Activated CD4-positive, alpha-beta memory T cell treated with anti-CD3 and anti-CD28 coated beads for 36 hours (primary cell): ENCODE measurements at regions not wholly inside any gene's neighbourhood (a gene's known extent, or its start where the extent isn't known, plus 50 kb on each side); places are given as distances from the start of the nearest gene placed in this dataset.

ENCODE experiments used
- CTCF ChIA-PET: fragments of 350-600 bp; sonication (Branson Sonifier 250); formaldehyde crosslinking; loops from one replicate; lab custom pipeline; 2021; ENCODE audit warnings: antibody characterized with exemption, inconsistent platforms; lab: Charles Lee
- POLR2A ChIA-PET: fragments of 350-600 bp; sonication (Branson Sonifier 250); formaldehyde crosslinking; loops from one replicate; lab custom pipeline; 2021; ENCODE audit warnings: antibody characterized with exemption; lab: Charles Lee
- DNase-seq: peaks from one replicate; pipeline ENCODE4 v3.0.0-alpha.2; 2020
- H3K27ac Mint-ChIP-seq: one replicate; pipeline ENCODE4 v1.8.0; 2021; ENCODE audit warnings: mixed read lengths
- H3K27me3 Mint-ChIP-seq: one replicate; pipeline ENCODE4 v1.8.0; 2021; ENCODE audit warnings: mixed read lengths
- H3K36me3 Mint-ChIP-seq: one replicate; pipeline ENCODE4 v1.8.0; 2021; ENCODE audit warnings: mixed read lengths
- H3K4me1 Mint-ChIP-seq: one replicate; pipeline ENCODE4 v1.8.0; 2021; ENCODE audit warnings: low read depth, mixed read lengths
- H3K4me3 Mint-ChIP-seq: one replicate; pipeline ENCODE4 v1.8.0; 2021; ENCODE audit warnings: mild to moderate bottlenecking, mixed read lengths
- H3K9me3 Mint-ChIP-seq: one replicate; pipeline ENCODE4 v1.8.0; 2021; ENCODE audit warnings: mixed read lengths
- intact Hi-C: fragments of 100-400 bp; cut with micrococcal nuclease; formaldehyde crosslinking; loops from one replicate; pipeline ENCODE4 v1.15.1; 2023

DNA sequence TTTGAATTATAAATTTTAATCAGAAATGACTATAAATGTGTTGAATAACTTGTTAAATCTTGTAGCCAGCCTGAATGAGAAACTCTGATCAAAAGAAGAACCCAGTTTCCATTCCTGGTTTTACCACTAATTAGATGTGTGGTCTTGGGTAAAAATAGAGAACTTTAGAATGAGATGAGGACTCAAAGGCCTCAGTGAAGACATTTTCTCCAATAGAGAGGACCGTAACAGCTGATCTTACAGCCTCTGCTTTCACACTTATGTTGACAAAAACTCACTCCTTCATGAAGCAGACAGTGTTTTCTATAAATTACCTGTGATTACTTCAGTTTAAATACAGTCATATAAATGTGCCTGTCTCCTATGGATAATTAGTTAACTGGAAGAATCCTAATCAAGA is 200.1 kb upstream of the MEOX2 start:
- peaks cover 12% of the 10 kb centered on the region for H3K9me3 Mint-ChIP-seq
- DNase-seq = no peak
- no peaks in the 10 kb centered on the region for H3K27me3 Mint-ChIP-seq
- ChIA-PET POLR2A (no interaction called here), CTCF (no interaction called here)
- no peaks in the 10 kb centered on the region for H3K4me1 Mint-ChIP-seq
- no peaks in the 10 kb centered on the region for H3K36me3 Mint-ChIP-seq
- H3K4me3 Mint-ChIP-seq = no peak overlapping the region
- intact Hi-C loops = no loop called here
- H3K27ac Mint-ChIP-seq = no peak overlapping the region

DNA sequence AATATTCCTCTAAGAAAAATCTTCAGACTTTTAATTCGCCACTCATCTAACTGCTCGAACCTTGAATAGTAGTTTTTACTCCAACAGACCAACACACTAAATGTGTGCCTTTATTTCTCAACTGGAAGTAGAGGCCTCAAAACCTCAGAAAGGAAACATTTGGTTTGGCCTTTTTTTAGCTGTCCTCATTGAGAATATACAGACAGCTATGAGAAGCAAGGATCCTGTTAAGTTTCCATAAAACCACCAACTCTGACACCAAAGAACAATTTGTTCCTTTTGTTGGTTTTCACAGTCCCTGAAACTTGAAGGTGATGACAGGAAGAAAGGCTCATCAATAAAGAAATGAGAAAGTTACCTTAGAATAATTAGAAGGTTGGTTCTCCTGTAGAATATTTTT is 199.2 kb upstream of the MEOX2 start:
- Mint-ChIP-seq H3K9me3 (peaks cover 13% of the 10 kb centered on the region), H3K27me3 (no peaks in the 10 kb centered on the region), H3K36me3 (no peaks in the 10 kb centered on the region), H3K4me1 (no peaks in the 10 kb centered on the region), H3K4me3 (no peak overlapping the region), H3K27ac (no peak overlapping the region)
- CTCF ChIA-PET = no interaction called here
- intact Hi-C loops = no loop called here
- POLR2A ChIA-PET = no interaction called here
- no peak for DNase-seq

DNA sequence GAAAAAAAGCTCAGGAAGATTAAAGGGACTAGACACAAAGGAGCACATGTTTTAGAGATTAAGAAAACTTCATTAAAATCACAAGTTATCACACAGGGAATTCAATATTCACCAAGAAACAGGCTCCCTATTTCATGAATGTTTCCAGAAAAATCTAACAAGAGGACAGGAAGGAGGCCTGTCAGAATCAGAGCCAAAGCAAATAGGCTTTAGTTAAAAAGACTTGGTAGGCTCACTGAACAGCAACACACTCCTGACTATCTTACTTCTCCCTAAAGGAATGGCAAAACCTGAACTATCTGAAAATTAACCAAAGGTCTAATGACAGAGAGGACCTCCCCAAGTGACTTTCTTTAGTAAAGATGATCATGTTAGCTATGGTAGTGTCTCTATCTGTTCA is 188.3 kb upstream of the MEOX2 start:
- intact Hi-C loops = no loop called here
- Mint-ChIP-seq H3K27ac (no peak overlapping the region), H3K36me3 (no peaks in the 10 kb centered on the region), H3K27me3 (no peaks in the 10 kb centered on the region), H3K9me3 (peaks cover 4% of the 10 kb centered on the region), H3K4me3 (no peak overlapping the region), H3K4me1 (no peaks in the 10 kb centered on the region)
- POLR2A ChIA-PET = no interaction called here
- no peak for DNase-seq
- CTCF ChIA-PET = no interaction called here

DNA sequence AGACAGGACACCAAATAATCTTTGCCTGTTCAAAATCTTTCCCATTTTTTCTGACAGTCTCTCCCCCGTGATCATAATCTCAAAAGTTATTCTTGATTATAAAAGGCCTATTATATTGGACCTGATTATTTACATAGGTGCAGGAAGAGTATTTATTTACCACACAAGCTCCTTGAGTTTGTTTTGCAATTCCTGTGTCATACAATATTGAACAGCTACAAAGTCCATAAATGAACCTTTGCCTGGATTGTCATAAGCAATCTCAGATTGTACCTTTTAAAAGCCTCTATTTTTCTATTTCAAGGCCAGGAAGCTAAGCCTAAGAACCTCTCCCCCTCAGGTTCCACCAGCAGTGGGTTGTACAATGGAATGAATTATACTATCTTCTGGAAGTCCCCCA is 183.9 kb upstream of the MEOX2 start:
- H3K4me1 Mint-ChIP-seq = no peaks in the 10 kb centered on the region
- intact Hi-C loops = no loop called here
- no peaks in the 10 kb centered on the region for H3K36me3 Mint-ChIP-seq
- DNase-seq = no peak
- H3K9me3 Mint-ChIP-seq = no peaks in the 10 kb centered on the region
- no peak overlapping the region for H3K4me3 Mint-ChIP-seq
- H3K27ac Mint-ChIP-seq = no peak overlapping the region
- ChIA-PET CTCF (no interaction called here), POLR2A (no interaction called here)
- no peaks in the 10 kb centered on the region for H3K27me3 Mint-ChIP-seq

DNA sequence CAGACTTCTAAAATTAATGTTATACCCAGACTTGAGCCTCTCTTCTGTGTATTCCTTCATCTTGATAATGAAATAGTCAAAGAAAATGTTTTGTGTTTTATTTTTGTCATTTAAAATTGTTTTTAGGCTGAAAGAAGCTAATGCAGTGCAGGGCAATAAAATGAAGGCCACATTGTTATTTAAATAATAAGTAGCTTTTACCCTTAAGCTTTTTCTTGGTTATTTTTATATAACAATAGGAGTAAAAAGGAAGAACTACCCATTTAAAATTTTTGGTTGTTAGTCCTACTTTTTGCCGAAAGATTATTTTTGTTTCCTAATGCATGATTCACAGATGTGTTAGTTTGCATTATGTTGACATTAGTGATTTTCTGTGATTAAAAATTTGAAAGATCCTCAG is 181.0 kb upstream of the MEOX2 start:
- no peak for DNase-seq
- no peaks in the 10 kb centered on the region for H3K4me1 Mint-ChIP-seq
- H3K4me3 Mint-ChIP-seq = no peak overlapping the region
- ChIA-PET POLR2A (no interaction called here), CTCF (no interaction called here)
- H3K27ac Mint-ChIP-seq = no peak overlapping the region
- no peaks in the 10 kb centered on the region for H3K36me3 Mint-ChIP-seq
- no peaks in the 10 kb centered on the region for H3K27me3 Mint-ChIP-seq
- intact Hi-C loops = no loop called here
- no peaks in the 10 kb centered on the region for H3K9me3 Mint-ChIP-seq

DNA sequence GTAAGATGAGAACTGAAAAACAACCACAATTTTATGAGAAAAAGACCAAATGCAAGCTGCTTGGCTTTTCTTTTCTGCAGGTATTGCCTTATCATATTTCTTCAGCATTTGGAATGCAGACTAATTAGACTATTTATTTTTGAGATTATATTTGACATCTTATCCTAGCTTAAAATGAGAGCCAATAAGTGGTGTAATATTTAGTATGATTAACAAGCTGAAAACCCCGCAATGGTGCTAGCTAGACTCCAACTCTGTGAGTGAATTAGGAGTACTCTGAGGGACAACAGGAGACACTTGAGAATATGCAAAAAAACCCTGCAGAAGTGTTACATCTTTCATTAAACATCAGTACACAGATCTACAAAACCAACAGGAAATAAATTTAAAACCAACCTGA is 180.3 kb upstream of the MEOX2 start:
- intact Hi-C loops = no loop called here

DNA sequence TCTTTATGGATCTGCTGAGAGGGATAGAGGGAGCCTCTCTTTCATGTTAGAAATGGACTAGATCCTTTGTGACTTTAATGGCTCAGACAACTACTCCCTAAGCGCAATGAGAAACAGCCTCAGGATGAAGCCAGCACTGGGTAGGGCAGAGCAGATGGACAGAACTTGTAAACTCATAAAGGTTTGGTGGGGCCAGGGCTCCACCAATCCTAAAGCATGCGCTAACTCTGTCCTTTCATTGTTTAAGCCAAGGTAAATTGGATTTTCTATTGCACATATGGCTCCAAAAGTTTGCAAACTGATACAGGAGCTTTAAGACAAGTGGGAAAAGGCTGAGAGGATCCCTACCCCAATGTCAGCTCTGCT is 178.1 kb upstream of the MEOX2 start:
- POLR2A ChIA-PET = no interaction called here
- Mint-ChIP-seq H3K36me3 (no peaks in the 10 kb centered on the region), H3K27ac (no peak overlapping the region), H3K27me3 (no peaks in the 10 kb centered on the region), H3K9me3 (no peaks in the 10 kb centered on the region), H3K4me1 (no peaks in the 10 kb centered on the region), H3K4me3 (no peak overlapping the region)
- no peak for DNase-seq
- intact Hi-C loops = no loop called here
- CTCF ChIA-PET = no interaction called here

More for the DNA sequence above, 180.3 kb upstream of the MEOX2 start:
- Mint-ChIP-seq H3K27me3 (no peaks in the 10 kb centered on the region), H3K9me3 (no peaks in the 10 kb centered on the region), H3K36me3 (no peaks in the 10 kb centered on the region), H3K4me1 (no peaks in the 10 kb centered on the region), H3K4me3 (no peak overlapping the region), H3K27ac (no peak overlapping the region)
- ChIA-PET POLR2A (no interaction called here), CTCF (no interaction called here)
- no peak for DNase-seq

DNA sequence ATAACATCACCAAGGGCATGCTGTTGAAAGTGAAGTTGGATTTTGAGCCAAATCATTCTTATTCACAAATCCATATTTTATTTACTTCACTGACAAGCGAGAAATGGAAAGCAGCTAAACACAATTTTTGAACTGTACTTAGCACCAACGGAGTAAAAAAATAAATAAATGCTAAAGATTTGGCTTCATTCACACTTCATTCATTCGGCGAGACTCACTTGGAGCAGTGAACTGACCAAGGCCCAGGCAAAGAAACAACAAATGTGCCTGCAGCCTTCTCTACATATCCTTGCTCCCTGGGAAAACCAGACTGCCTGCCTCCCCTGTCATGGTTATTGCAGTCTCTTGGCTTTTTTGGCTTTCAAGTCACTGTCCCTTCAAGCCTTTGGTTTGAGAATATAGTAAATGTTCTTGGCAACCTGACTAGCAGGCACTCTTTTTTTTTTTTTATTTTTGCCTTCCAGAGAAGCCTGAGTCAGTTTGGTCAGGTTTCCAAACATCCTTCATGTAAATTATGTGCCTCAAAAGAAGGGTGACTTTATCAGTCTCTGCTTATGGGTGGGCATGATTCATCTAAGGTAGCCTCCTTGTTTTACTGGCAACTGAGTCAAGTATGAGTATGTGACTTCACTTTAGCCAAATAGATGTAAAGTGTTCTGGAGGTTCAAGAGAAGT is 177.6 kb upstream of the MEOX2 start:
- CTCF ChIA-PET = no interaction called here
- no peak for DNase-seq
- POLR2A ChIA-PET = no interaction called here
- no peaks in the 10 kb centered on the region for H3K9me3 Mint-ChIP-seq
- H3K27me3 Mint-ChIP-seq = no peaks in the 10 kb centered on the region
- no peak overlapping the region for H3K27ac Mint-ChIP-seq
- intact Hi-C loops = no loop called here
- no peaks in the 10 kb centered on the region for H3K4me1 Mint-ChIP-seq
- H3K36me3 Mint-ChIP-seq = no peaks in the 10 kb centered on the region
- H3K4me3 Mint-ChIP-seq = no peak overlapping the region

- H3K36me3 Mint-ChIP-seq = no peaks in the 10 kb centered on the region
- no peaks in the 10 kb centered on the region for H3K27me3 Mint-ChIP-seq
- H3K9me3 Mint-ChIP-seq = peaks cover 3% of the 10 kb centered on the region
- H3K4me3 Mint-ChIP-seq = no peak overlapping the region
- ChIA-PET CTCF (no interaction called here), POLR2A (no interaction called here)
- no peak for DNase-seq
- intact Hi-C loops = no loop called here
- no peaks in the 10 kb centered on the region for H3K4me1 Mint-ChIP-seq
- H3K27ac Mint-ChIP-seq = no peak overlapping the region
These were observed 176.3 kb upstream of the MEOX2 start for GRCh38 chr7:15862781-15863165.

DNA sequence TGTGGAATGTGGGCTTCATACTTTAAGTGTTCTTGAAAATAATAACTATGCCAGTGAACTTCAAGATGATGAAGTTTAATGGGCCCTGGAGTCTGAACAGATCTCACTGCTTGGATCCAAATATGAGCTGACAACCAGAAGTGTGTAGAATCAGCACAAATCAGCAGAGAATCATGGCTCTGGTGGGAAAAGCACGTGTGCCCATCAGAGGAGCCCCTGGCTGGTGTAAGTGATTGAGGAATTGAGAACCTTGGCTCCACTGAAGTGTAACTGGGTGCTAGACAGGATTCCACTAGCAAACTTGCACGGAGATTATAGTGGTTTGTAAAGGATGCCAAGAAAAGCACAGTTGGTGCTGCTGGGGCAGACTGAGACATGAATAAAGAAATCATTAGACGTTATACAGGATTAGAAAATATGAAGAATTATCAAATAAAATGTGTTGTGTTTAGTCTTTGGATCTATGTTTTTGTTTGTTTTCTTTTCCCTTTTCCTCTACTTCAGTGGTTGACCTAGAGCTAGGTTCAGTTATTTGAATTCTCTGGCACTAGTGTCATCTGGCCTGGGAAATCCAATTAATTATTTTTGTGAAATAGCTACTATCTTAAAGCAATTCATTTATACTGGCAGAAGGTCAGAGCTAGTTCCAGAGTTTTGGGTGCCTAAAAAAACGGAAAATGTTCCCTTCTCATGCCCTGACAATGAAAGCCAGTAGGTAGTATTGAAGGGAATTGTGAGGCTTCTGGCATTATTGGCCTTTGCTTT is 175.7 kb upstream of the MEOX2 start:
- Mint-ChIP-seq H3K4me1 (no peaks in the 10 kb centered on the region), H3K27me3 (no peaks in the 10 kb centered on the region), H3K9me3 (peaks cover 3% of the 10 kb centered on the region), H3K27ac (no peak overlapping the region), H3K4me3 (no peak overlapping the region), H3K36me3 (no peaks in the 10 kb centered on the region)
- intact Hi-C loops = no loop called here
- ChIA-PET CTCF (no interaction called here), POLR2A (no interaction called here)
- DNase-seq = no peak

GRCh38 chr7:15860264-15860949 is 173.9 kb upstream of the MEOX2 start:
- no peak for DNase-seq
- H3K4me3 Mint-ChIP-seq = no peak overlapping the region
- peaks cover 3% of the 10 kb centered on the region for H3K9me3 Mint-ChIP-seq
- intact Hi-C loops = no loop called here
- H3K4me1 Mint-ChIP-seq = no peaks in the 10 kb centered on the region
- ChIA-PET CTCF (no interaction called here), POLR2A (no interaction called here)
- H3K27ac Mint-ChIP-seq = no peak overlapping the region
- no peaks in the 10 kb centered on the region for H3K36me3 Mint-ChIP-seq
- H3K27me3 Mint-ChIP-seq = no peaks in the 10 kb centered on the region

DNA sequence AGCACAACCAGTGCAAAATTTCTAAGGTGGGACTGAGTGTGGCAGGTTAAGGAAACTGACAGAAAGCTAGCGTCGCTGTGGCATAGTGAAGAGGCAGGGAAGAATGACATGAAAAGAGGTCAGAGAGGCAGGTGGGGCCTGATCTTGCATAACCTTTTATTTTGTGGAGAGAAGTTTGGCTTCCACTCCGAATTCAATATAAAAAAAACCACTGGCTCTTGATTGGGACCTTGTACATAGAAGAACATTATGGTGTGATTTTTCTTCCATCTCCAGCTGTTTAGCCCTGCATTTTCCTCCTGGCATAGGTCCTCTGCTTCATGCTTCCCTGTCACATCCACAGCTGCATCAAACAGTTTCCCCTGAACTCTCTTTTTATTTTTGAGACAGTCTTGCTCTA is 170.5 kb upstream of the MEOX2 start:
- Mint-ChIP-seq H3K36me3 (no peaks in the 10 kb centered on the region), H3K4me3 (no peak overlapping the region), H3K4me1 (no peaks in the 10 kb centered on the region), H3K9me3 (peaks cover 3% of the 10 kb centered on the region), H3K27me3 (no peaks in the 10 kb centered on the region), H3K27ac (no peak overlapping the region)
- intact Hi-C loops = no loop called here
- CTCF ChIA-PET = no interaction called here
- POLR2A ChIA-PET = no interaction called here
- DNase-seq = no peak

DNA sequence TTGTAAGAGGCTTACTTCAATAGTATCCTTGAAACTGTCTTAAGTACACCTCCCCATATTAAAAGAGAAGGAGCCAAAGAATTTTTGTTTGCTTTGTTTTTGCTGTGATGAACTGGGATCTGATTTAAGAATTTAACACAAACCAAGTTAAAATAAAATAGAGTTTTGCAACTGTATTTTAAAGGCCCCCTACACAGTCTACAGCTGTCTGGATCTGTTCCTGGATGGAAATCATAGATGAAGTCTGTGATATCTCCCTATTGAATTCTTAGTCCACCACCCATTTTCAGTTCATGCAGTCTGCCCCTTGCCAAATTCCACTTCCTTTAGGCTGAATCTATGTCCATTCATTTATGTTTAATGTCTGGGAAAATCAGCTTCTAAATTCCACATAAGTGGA is 169.8 kb upstream of the MEOX2 start:
- CTCF ChIA-PET = no interaction called here
- DNase-seq = no peak
- intact Hi-C loops = no loop called here
- peaks cover 3% of the 10 kb centered on the region for H3K9me3 Mint-ChIP-seq
- no peaks in the 10 kb centered on the region for H3K4me1 Mint-ChIP-seq
- no peaks in the 10 kb centered on the region for H3K27me3 Mint-ChIP-seq
- H3K4me3 Mint-ChIP-seq = no peak overlapping the region
- POLR2A ChIA-PET = no interaction called here
- no peak overlapping the region for H3K27ac Mint-ChIP-seq
- no peaks in the 10 kb centered on the region for H3K36me3 Mint-ChIP-seq
